SK-N-SH treated with all-trans-retinoic acid at 6 μM for 48 hours (cell line): ENCODE measurements at regions not wholly inside any gene's neighbourhood (a gene's known extent, or its start where the extent isn't known, plus 50 kb on each side); places are given as distances from the start of the nearest gene placed in this dataset.

Experiments used
- ARNTL ChIP-seq: fragments of 450-650 bp; formaldehyde crosslinking; IDR thresholded peaks from 2 replicates; pipeline ENCODE4 v1.5.0; 2020; ENCODE audit warnings: low read depth, mild to moderate bottlenecking, moderate library complexity, borderline replicate concordance
- BACH2 ChIP-seq: fragments of 250-450 bp; sonication (Bioruptor Pico); IDR thresholded peaks from 2 replicates; pipeline ENCODE4 v1.9.0; 2021; ENCODE audit warnings: mild to moderate bottlenecking, borderline replicate concordance
- ESRRG ChIP-seq: fragments of 250-450 bp; sonication (Bioruptor Pico); IDR thresholded peaks from 2 replicates; pipeline ENCODE4 v1.6.1; 2021; ENCODE audit warnings: mild to moderate bottlenecking
- OSR1 ChIP-seq: fragments of 250-450 bp; sonication (Bioruptor Pico); IDR thresholded peaks from 2 replicates; pipeline ENCODE4 v1.8.0; 2022; ENCODE audit warnings: moderate library complexity, mild to moderate bottlenecking, inconsistent platforms
- TOX ChIP-seq: fragments of 250-450 bp; sonication (Bioruptor Pico); IDR thresholded peaks from 2 replicates; pipeline ENCODE4 v1.8.0; 2021; ENCODE audit warnings: mild to moderate bottlenecking, moderate library complexity, borderline replicate concordance
- ZC3H10 ChIP-seq: fragments of 250-450 bp; sonication (Bioruptor Pico); IDR thresholded peaks from 2 replicates; pipeline ENCODE4 v1.5.1; 2021; ENCODE audit warnings: mild to moderate bottlenecking, moderate library complexity
- ZFP30 ChIP-seq: fragments of 450-650 bp; formaldehyde crosslinking; IDR thresholded peaks from 2 replicates; pipeline ENCODE4 v1.5.0; 2022; ENCODE audit warnings: mild to moderate bottlenecking, moderate library complexity
- TF ChIP-seq, protein P1 (sequence below): fragments of 250-450 bp; sonication (Bioruptor Pico); IDR thresholded peaks from 2 replicates; pipeline ENCODE4 v1.5.1; 2020; ENCODE audit warnings: low read depth, mild to moderate bottlenecking, moderate library complexity
- TF ChIP-seq, protein P2 (sequence below): fragments of 250-450 bp; sonication (Bioruptor Pico); IDR thresholded peaks from 2 replicates; pipeline ENCODE4 v1.8.0; 2020; ENCODE audit warnings: mild to moderate bottlenecking, moderate library complexity, borderline replicate concordance
- TF ChIP-seq, protein P3 (sequence below): fragments of 250-450 bp; sonication (Bioruptor Pico); IDR thresholded peaks from 2 replicates; pipeline ENCODE4 v1.8.0; 2021; ENCODE audit warnings: low read depth, mild to moderate bottlenecking, moderate library complexity, borderline replicate concordance
- TF ChIP-seq, protein P4 (sequence below): fragments of 250-450 bp; sonication (Bioruptor Pico); IDR thresholded peaks from 2 replicates; pipeline ENCODE4 v1.5.0; 2020; ENCODE audit warnings: mild to moderate bottlenecking, moderate library complexity
- TF ChIP-seq, protein P5 (sequence below): fragments of 250-450 bp; sonication (Bioruptor Pico); IDR thresholded peaks from 2 replicates; pipeline ENCODE4 v1.5.1; 2021; ENCODE audit warnings: mild to moderate bottlenecking, moderate library complexity

DNA sequence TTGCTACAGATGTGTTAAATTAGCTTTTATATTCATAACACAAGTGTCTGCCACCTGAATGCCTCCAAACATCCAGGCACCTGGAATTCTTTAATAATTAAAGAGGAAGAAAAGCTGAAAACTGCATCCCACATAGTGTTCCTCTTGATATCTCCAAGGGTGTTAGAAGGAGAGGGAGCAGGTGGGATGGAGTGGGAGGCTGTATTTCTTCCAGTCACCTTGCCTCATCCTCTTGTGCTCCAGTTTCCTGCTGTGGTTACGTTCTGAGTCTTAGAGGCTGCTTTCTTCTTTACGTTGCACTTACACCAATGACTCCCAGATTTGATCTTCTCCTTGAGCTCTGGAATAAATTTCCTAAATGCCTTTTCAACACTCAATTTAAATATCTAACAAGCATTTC, 230.3 kb upstream of the LYPLAL1 start:
- TF ChIP-seq BACH2 (CRISPR knock-in tag) (no peak), ZFP30 (CRISPR knock-in tag) (no peak), TOX (CRISPR knock-in tag) (no peak), ESRRG (no peak), ZC3H10 (CRISPR knock-in tag) (no peak), ARNTL (CRISPR knock-in tag) (no peak), OSR1 (CRISPR knock-in tag) (no peak)
- TF ChIP-seq, protein P1, sequence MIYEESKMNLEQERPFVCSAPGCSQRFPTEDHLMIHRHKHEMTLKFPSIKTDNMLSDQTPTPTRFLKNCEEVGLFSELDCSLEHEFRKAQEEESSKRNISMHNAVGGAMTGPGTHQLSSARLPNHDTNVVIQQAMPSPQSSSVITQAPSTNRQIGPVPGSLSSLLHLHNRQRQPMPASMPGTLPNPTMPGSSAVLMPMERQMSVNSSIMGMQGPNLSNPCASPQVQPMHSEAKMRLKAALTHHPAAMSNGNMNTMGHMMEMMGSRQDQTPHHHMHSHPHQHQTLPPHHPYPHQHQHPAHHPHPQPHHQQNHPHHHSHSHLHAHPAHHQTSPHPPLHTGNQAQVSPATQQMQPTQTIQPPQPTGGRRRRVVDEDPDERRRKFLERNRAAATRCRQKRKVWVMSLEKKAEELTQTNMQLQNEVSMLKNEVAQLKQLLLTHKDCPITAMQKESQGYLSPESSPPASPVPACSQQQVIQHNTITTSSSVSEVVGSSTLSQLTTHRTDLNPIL, result no peak
- TF ChIP-seq, protein P2, sequence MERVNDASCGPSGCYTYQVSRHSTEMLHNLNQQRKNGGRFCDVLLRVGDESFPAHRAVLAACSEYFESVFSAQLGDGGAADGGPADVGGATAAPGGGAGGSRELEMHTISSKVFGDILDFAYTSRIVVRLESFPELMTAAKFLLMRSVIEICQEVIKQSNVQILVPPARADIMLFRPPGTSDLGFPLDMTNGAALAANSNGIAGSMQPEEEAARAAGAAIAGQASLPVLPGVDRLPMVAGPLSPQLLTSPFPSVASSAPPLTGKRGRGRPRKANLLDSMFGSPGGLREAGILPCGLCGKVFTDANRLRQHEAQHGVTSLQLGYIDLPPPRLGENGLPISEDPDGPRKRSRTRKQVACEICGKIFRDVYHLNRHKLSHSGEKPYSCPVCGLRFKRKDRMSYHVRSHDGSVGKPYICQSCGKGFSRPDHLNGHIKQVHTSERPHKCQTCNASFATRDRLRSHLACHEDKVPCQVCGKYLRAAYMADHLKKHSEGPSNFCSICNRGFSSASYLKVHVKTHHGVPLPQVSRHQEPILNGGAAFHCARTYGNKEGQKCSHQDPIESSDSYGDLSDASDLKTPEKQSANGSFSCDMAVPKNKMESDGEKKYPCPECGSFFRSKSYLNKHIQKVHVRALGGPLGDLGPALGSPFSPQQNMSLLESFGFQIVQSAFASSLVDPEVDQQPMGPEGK (CRISPR knock-in tag), result no peak
- TF ChIP-seq, protein P3, sequence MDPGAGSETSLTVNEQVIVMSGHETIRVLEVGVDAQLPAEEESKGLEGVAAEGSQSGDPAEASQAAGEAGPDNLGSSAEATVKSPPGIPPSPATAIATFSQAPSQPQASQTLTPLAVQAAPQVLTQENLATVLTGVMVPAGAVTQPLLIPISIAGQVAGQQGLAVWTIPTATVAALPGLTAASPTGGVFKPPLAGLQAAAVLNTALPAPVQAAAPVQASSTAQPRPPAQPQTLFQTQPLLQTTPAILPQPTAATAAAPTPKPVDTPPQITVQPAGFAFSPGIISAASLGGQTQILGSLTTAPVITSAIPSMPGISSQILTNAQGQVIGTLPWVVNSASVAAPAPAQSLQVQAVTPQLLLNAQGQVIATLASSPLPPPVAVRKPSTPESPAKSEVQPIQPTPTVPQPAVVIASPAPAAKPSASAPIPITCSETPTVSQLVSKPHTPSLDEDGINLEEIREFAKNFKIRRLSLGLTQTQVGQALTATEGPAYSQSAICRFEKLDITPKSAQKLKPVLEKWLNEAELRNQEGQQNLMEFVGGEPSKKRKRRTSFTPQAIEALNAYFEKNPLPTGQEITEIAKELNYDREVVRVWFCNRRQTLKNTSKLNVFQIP (CRISPR knock-in tag), result no peak
- TF ChIP-seq, protein P4, sequence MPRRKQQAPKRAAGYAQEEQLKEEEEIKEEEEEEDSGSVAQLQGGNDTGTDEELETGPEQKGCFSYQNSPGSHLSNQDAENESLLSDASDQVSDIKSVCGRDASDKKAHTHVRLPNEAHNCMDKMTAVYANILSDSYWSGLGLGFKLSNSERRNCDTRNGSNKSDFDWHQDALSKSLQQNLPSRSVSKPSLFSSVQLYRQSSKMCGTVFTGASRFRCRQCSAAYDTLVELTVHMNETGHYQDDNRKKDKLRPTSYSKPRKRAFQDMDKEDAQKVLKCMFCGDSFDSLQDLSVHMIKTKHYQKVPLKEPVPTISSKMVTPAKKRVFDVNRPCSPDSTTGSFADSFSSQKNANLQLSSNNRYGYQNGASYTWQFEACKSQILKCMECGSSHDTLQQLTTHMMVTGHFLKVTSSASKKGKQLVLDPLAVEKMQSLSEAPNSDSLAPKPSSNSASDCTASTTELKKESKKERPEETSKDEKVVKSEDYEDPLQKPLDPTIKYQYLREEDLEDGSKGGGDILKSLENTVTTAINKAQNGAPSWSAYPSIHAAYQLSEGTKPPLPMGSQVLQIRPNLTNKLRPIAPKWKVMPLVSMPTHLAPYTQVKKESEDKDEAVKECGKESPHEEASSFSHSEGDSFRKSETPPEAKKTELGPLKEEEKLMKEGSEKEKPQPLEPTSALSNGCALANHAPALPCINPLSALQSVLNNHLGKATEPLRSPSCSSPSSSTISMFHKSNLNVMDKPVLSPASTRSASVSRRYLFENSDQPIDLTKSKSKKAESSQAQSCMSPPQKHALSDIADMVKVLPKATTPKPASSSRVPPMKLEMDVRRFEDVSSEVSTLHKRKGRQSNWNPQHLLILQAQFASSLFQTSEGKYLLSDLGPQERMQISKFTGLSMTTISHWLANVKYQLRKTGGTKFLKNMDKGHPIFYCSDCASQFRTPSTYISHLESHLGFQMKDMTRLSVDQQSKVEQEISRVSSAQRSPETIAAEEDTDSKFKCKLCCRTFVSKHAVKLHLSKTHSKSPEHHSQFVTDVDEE (CRISPR knock-in tag), result no peak
- TF ChIP-seq, protein P5, sequence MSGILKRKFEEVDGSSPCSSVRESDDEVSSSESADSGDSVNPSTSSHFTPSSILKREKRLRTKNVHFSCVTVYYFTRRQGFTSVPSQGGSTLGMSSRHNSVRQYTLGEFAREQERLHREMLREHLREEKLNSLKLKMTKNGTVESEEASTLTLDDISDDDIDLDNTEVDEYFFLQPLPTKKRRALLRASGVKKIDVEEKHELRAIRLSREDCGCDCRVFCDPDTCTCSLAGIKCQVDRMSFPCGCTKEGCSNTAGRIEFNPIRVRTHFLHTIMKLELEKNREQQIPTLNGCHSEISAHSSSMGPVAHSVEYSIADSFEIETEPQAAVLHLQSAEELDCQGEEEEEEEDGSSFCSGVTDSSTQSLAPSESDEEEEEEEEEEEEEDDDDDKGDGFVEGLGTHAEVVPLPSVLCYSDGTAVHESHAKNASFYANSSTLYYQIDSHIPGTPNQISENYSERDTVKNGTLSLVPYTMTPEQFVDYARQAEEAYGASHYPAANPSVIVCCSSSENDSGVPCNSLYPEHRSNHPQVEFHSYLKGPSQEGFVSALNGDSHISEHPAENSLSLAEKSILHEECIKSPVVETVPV (CRISPR knock-in tag), result no peak
